Suprapubic skin (tissue), 4 donors: ENCODE measurements at regions not wholly inside any gene's neighbourhood (a gene's known extent, or its start where the extent isn't known, plus 50 kb on each side); places are given as distances from the start of the nearest gene placed in this dataset.

ENCODE experiments used
- POLR2A ChIP-seq, 2 donors: fragments of 450-650 bp; IDR thresholded peaks; one replicate each; pipeline ENCODE4 v1.6.1; 2017; ENCODE audit warnings: antibody characterized with exemption in 2 of 2, mild to moderate bottlenecking in 2 of 2, moderate library complexity in 2 of 2
- POLR2AphosphoS5 ChIP-seq, 3 donors: sonication (generic); formaldehyde crosslinking; IDR thresholded peaks; one replicate each; pipeline ENCODE4 v1.6.1; 2017; ENCODE audit warnings: antibody characterized with exemption in 3 of 3
- TF ChIP-seq, protein P1 (sequence below), 2 donors: fragments of 200-600 bp in 1 of 2; fragments of 450-650 bp in 1 of 2; sonication (generic) in 1 of 2; IDR thresholded peaks; one replicate each; pipeline ENCODE4 v1.5.1; 2016 to 2019; ENCODE audit warnings: antibody characterized with exemption in 2 of 2, mild to moderate bottlenecking in 1 of 2, moderate library complexity in 1 of 2

GRCh38 chr6:126117251-126117650 lies 130.9 kb downstream of the TRMT11 start:
- TF ChIP-seq POLR2AphosphoS5 (IDR thresholded peaks at IDR 0.05) (no peak), POLR2A (IDR thresholded peaks at IDR 0.05) (no peak)
- TF ChIP-seq, protein P1, sequence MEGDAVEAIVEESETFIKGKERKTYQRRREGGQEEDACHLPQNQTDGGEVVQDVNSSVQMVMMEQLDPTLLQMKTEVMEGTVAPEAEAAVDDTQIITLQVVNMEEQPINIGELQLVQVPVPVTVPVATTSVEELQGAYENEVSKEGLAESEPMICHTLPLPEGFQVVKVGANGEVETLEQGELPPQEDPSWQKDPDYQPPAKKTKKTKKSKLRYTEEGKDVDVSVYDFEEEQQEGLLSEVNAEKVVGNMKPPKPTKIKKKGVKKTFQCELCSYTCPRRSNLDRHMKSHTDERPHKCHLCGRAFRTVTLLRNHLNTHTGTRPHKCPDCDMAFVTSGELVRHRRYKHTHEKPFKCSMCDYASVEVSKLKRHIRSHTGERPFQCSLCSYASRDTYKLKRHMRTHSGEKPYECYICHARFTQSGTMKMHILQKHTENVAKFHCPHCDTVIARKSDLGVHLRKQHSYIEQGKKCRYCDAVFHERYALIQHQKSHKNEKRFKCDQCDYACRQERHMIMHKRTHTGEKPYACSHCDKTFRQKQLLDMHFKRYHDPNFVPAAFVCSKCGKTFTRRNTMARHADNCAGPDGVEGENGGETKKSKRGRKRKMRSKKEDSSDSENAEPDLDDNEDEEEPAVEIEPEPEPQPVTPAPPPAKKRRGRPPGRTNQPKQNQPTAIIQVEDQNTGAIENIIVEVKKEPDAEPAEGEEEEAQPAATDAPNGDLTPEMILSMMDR (IDR thresholded peaks at IDR 0.05), result no peak
